ENCODE measurements at regions not wholly inside any gene's neighbourhood (a gene's known extent, or its start where the extent isn't known, plus 50 kb on each side); places are given as distances from the start of the nearest gene placed in this dataset.
A peak's percentile ranks its signal among the peaks of the same experiment; 100 is the strongest.

DNA sequence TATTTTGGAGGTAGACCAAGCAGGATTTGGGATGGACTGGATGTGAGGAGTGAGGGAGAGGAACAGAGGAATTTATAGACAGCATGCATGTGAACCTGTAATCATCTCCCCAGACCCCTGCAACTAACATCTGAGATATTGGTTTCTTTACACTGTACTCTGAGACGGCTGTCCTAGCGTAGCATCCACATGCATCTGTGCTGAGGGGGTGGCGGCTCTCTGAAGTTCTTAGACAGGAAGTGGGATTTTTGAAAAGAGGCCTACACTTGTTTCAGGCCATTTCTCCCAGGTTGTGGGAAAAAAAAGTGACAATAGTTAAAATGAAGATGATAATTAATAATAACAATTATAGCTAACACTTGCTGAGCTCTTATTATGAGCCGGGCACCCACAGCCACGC lies 150.2 kb upstream of the GATA6 start:
- DNase-seq (no peak), ATAC-seq (no peak)
- Histone ChIP-seq H3K27ac (ENCODE audit: low read length) (no peak overlapping the region), H3K27me3 (ENCODE audit: control insufficient read depth, insufficient read depth) (no peaks in the 10 kb centered on the region), H3K4me3 (ENCODE audit: low read length) (no peak overlapping the region), H3K9me3 (ENCODE audit: control insufficient read depth, low read length) (no peaks in the 10 kb centered on the region), H3K4me1 (ENCODE audit: control insufficient read depth, insufficient read depth, low read length) (no peaks in the 10 kb centered on the region)
- intact Hi-C loops (cut with DNase I), result no loop called here
- WGBS, result 85% methylated on average over 5 of the region's 5 CpGs

DNA sequence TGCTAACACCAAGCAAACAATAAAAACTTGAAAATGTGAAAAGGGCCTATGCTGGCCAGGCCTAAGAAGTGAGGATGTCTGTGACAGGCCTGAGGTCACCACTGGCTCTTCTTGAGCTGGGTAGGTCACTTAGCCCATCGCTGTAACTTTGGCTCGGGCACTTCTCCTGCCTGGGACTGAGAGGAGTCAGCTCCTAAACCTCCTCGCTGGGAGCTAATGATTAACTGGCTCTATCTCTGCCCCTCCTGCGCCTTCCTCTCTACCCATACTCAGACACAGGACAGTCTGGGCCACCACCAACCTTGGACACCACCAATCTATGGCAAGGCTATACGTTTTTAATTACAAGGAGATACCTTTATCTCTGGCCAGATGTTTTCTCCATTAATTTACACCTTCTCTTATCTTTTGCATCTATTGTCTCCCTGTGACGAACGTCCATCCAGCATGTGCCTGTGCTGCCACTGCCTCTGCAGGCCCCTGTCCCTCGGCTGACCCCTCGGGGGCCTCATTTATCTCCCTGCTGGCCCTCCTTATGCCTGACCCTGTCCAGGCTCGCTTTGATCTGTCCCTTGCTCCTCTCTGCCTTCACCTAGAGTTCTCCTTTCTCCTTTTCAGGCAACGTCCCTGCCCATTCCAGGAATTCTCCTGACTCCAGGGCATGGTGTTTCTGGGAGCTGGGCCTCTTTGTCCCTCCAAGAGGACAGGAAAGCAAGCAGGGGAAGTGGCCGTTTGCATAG lies 149.1 kb upstream of the GATA6 start:
- ATAC-seq, result peak in 1 of 2 donors; percentile 16
- WGBS, result 67% methylated on average over 12 of the region's 12 CpGs
- H3K27me3 ChIP-seq (ENCODE audit: control insufficient read depth, insufficient read depth), result no peaks in the 10 kb centered on the region

DNA sequence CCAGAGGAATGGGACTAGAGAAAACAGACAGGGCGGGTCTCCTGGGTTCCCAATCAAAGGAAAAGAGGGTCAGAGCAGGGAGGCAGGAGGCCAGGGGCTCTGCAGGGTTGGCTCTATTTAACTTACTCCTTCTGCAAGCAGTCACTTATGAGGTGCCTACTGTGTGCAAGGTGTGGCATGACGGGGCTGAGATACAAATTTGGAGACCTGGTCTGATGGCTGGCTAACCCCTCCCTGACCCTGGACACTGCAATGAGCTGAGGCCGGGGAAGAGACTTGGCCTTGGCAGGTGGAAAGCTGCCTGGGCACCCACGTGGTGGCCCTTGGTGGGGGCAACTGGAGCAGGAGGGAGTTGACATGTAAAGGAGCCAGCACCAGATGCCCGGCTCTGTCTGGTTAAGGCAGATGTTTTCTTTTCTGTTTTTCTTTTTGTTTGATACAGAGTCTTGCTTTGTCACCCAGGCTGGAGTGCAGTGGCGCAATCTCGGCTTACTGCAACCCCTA lies 148.5 kb upstream of the GATA6 start:
- no peaks in the 10 kb centered on the region for H3K4me1 ChIP-seq (ENCODE audit: control insufficient read depth, insufficient read depth, low read length)
- ATAC-seq, result peak in 1 of 2 donors; percentile 14
- WGBS, result 75% methylated on average over 7 of the region's 7 CpGs
- H3K27me3 ChIP-seq (ENCODE audit: control insufficient read depth, insufficient read depth), result no peaks in the 10 kb centered on the region
- no peak overlapping the region for H3K4me3 ChIP-seq (ENCODE audit: low read length)
- intact Hi-C loops (cut with DNase I), result no loop called here
- no peaks in the 10 kb centered on the region for H3K9me3 ChIP-seq (ENCODE audit: control insufficient read depth, low read length)
- no peak overlapping the region for H3K27ac ChIP-seq (ENCODE audit: low read length)
- no peak for DNase-seq

More for the DNA sequence above, 149.1 kb upstream of the GATA6 start:
- Histone ChIP-seq H3K27ac (ENCODE audit: low read length) (no peak overlapping the region), H3K4me1 (ENCODE audit: control insufficient read depth, insufficient read depth, low read length) (no peaks in the 10 kb centered on the region), H3K9me3 (ENCODE audit: control insufficient read depth, low read length) (no peaks in the 10 kb centered on the region), H3K4me3 (ENCODE audit: low read length) (no peak overlapping the region)
- DNase-seq, result no peak
- intact Hi-C loops (cut with DNase I), result no loop called here

DNA sequence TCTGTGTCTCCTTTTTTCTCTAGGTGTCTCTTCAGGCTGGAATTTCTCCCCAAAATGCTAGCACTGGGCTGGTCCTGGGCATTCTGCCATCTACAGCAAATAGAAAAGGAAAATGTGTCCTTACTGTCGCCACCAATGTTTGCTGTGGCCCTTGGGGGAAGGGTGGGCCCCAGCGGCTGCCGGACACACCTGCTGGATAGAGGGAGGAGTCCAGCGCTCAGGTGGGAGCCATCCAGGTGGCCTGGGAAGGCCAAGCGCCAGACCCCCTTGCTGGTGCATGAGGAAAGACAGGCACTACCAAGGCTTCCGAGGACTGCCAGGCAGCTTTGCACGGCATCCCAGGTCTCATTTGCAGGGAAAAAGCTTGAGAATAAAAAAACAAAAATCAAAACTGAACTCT lies 147.7 kb upstream of the GATA6 start:
- 88% methylated on average over 7 of the region's 7 CpGs for WGBS
- intact Hi-C loops (cut with DNase I), result no loop called here
- Histone ChIP-seq H3K4me3 (ENCODE audit: low read length) (no peak overlapping the region), H3K27ac (ENCODE audit: low read length) (no peak overlapping the region), H3K27me3 (ENCODE audit: control insufficient read depth, insufficient read depth) (no peaks in the 10 kb centered on the region), H3K4me1 (ENCODE audit: control insufficient read depth, insufficient read depth, low read length) (no peaks in the 10 kb centered on the region), H3K9me3 (ENCODE audit: control insufficient read depth, low read length) (no peaks in the 10 kb centered on the region)
- ATAC-seq (no peak), DNase-seq (no peak)

DNA sequence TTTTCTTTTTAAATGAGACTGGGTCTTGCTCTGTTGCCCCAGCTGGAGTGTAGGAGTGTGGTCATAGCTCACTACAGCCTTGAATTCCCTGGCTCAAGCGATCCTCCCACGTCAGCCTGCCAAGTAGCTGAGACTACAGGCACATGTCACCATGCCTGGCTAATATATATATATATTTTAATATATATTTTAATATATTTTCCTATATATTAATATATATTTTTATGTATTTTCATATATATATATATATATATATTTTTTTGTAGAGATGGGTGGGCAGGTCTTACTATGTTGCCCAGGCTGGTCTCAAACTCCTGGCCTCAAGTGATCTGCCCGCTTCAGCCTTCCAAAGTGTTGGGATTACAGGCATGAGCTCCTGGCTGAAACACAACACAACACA lies 144.5 kb upstream of the GATA6 start:
- ATAC-seq (no peak), DNase-seq (no peak)
- Histone ChIP-seq H3K27ac (ENCODE audit: low read length) (no peak overlapping the region), H3K4me3 (ENCODE audit: low read length) (no peak overlapping the region), H3K27me3 (ENCODE audit: control insufficient read depth, insufficient read depth) (no peaks in the 10 kb centered on the region), H3K4me1 (ENCODE audit: control insufficient read depth, insufficient read depth, low read length) (no peaks in the 10 kb centered on the region), H3K9me3 (ENCODE audit: control insufficient read depth, low read length) (no peaks in the 10 kb centered on the region)
- intact Hi-C loops (cut with DNase I), result no loop called here
- WGBS, result 95% methylated on average over 3 of the region's 3 CpGs

DNA sequence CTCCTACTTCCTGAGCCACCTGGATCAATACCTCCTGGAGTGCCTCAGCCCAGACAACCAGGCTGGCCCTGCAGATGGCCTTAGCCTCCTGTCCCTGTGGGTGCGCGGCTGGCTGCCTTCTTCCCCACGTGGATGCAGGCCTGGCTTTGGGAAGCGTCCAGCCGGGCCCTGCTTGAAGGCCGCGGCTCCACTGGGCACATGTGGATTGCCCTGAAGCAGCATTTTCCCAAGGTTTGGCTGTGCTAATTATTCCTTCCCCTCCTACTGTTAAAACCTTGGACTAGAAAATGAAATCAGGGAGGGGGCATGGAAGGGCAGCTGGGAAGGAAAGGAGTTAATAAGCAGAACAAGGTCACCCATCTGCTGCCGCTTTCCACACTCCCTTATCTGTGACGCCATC lies 143.0 kb upstream of the GATA6 start:
- intact Hi-C loops (cut with DNase I), result no loop called here
- no peak overlapping the region for H3K27ac ChIP-seq (ENCODE audit: low read length)
- DNase-seq (peak in 2 of 3 donors; percentile 19 to 58), ATAC-seq (peak in 1 of 2 donors; percentile 24)
- WGBS, result 68% methylated on average over 9 of the region's 9 CpGs
- H3K4me1 ChIP-seq (ENCODE audit: control insufficient read depth, insufficient read depth, low read length), result no peaks in the 10 kb centered on the region
- H3K4me3 ChIP-seq (ENCODE audit: low read length), result no peak overlapping the region
- no peaks in the 10 kb centered on the region for H3K27me3 ChIP-seq (ENCODE audit: control insufficient read depth, insufficient read depth)
- no peaks in the 10 kb centered on the region for H3K9me3 ChIP-seq (ENCODE audit: control insufficient read depth, low read length)

DNA sequence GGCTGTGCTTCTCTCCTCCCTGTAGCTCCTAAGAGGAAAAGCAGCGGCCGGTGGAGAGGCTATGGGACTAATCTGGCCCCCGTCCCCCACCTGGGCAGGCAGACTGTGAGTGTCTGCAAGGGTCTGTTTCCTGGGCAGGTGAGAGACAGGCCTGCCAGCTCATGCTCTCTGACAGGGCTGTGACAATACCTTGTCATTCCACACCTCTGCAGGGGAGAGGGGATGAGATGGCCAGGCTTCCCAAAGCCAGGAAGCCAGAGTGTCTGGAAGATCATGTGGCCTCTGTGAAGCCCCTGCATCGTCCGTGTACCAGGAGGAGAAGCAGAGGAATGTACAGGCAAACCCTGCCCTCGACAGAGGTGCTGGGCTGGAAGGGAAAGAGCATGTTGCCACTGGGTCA lies 142.5 kb upstream of the GATA6 start:
- ATAC-seq (no peak), DNase-seq (no peak)
- intact Hi-C loops (cut with DNase I), result no loop called here
- Histone ChIP-seq H3K27me3 (ENCODE audit: control insufficient read depth, insufficient read depth) (no peaks in the 10 kb centered on the region), H3K4me1 (ENCODE audit: control insufficient read depth, insufficient read depth, low read length) (no peaks in the 10 kb centered on the region), H3K27ac (ENCODE audit: low read length) (no peak overlapping the region), H3K9me3 (ENCODE audit: control insufficient read depth, low read length) (no peaks in the 10 kb centered on the region), H3K4me3 (ENCODE audit: low read length) (no peak overlapping the region)
- 53% methylated on average over 6 of the region's 6 CpGs for WGBS

DNA sequence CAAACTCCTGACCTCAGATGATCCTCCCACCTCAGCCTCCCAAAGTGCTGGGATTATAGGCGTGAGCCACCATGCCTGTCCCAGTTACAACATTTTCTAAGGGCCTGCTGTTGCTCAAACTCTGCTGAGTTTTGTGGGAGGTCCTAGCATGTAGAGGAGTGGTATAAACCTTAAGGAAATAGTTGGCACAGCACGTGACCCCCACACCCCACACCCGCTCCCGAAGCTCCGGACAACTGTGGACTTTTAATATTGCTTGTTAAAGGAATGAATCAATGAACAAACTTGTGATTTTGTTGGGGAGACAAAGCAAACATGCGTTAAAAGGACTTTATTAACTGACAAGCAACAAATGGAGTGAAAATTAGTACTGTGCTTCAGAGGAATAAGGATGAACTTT lies 137.8 kb upstream of the GATA6 start:
- no peaks in the 10 kb centered on the region for H3K4me1 ChIP-seq (ENCODE audit: control insufficient read depth, insufficient read depth, low read length)
- no peak for DNase-seq
- ATAC-seq, result no peak
- H3K27me3 ChIP-seq (ENCODE audit: control insufficient read depth, insufficient read depth), result no peaks in the 10 kb centered on the region
- WGBS, result 88% methylated on average over 6 of the region's 6 CpGs
- no peak overlapping the region for H3K4me3 ChIP-seq (ENCODE audit: low read length)
- intact Hi-C loops (cut with DNase I), result no loop called here
- H3K9me3 ChIP-seq (ENCODE audit: control insufficient read depth, low read length), result no peaks in the 10 kb centered on the region
- H3K27ac ChIP-seq (ENCODE audit: low read length), result no peak overlapping the region

DNA sequence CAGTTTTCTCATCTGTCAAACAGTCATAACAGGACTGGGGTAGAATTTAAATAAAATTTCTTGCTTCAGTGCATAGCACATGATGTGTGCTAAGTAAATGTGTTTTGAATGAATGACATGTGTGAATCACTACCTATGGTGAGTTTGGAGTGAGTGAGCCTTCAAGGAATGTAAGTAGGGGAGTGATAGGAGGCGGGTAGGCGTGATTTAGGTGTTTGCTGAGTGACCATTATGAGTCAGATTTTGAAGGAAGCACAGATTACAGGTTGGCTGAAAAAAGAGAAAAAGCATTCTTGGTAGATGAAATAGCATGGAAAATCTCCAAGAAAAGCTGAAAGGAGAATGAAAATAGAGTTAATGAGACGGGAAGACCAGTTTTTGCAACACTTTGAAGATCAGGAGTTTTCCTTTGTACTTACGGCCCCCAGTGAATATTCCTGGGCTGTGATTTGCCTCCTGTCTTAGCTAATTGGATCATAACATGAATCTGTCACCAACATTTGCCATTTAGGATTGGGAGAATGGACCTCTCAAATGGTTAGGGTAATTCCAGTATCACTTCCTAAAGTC lies 136.9 kb upstream of the GATA6 start:
- DNase-seq (no peak), ATAC-seq (peak in 1 of 2 donors; percentile 47)
- intact Hi-C loops (cut with DNase I), result no loop called here
- Histone ChIP-seq H3K4me1 (ENCODE audit: control insufficient read depth, insufficient read depth, low read length) (no peaks in the 10 kb centered on the region), H3K27ac (ENCODE audit: low read length) (no peak overlapping the region), H3K9me3 (ENCODE audit: control insufficient read depth, low read length) (no peaks in the 10 kb centered on the region), H3K27me3 (ENCODE audit: control insufficient read depth, insufficient read depth) (no peaks in the 10 kb centered on the region), H3K4me3 (ENCODE audit: low read length) (no peak overlapping the region)
- WGBS, result 61% methylated on average over 4 of the region's 4 CpGs

DNA sequence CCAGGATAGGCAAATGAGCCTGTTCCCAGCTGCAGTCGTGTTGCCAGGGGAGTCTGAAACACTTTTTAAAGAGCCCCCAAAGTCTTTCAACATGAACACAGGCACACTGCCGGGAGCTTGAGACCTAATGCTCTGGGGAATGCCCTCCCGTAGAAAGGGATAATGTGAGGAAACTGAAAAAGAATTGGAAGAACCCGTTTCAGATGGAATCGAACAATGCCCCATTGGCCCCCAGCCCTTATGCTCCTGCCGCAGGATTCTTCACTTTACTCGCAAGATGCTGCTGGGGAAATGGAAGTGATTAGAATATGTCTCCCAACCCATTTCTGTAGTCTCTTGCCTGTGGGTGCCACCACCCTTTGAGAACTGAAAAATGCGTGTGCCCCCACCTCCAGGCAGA lies 136.3 kb upstream of the GATA6 start:
- Histone ChIP-seq H3K27me3 (ENCODE audit: control insufficient read depth, insufficient read depth) (no peaks in the 10 kb centered on the region), H3K4me1 (ENCODE audit: control insufficient read depth, insufficient read depth, low read length) (no peaks in the 10 kb centered on the region), H3K9me3 (ENCODE audit: control insufficient read depth, low read length) (no peaks in the 10 kb centered on the region), H3K4me3 (ENCODE audit: low read length) (no peak overlapping the region), H3K27ac (ENCODE audit: low read length) (no peak overlapping the region)
- 75% methylated on average over 8 of the region's 8 CpGs for WGBS
- DNase-seq, result no peak
- intact Hi-C loops (cut with DNase I), result no loop called here
- ATAC-seq, result no peak

DNA sequence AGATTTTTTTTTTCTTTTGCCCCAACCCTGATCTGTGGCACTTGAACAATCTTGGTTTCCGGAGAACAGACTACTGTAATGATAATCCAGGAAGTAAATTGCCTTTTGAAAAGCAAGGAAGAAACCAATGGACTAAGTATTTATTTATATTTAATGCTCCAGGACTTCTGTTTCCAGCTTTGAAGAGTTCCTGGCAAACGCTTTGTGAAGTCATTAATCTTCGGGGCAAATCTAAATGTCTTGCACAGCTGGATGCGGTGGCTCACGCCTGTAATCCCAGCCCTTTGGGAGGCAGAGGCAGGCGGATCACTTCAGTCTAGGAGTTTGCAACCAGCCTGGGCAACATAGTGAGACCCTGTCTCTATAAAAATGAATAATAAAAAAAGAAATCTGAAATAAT lies 135.1 kb upstream of the GATA6 start:
- Histone ChIP-seq H3K27ac (ENCODE audit: low read length) (no peak overlapping the region), H3K9me3 (ENCODE audit: control insufficient read depth, low read length) (no peaks in the 10 kb centered on the region), H3K4me3 (ENCODE audit: low read length) (no peak overlapping the region), H3K27me3 (ENCODE audit: control insufficient read depth, insufficient read depth) (no peaks in the 10 kb centered on the region), H3K4me1 (ENCODE audit: control insufficient read depth, insufficient read depth, low read length) (no peaks in the 10 kb centered on the region)
- intact Hi-C loops (cut with DNase I), result no loop called here
- ATAC-seq (no peak), DNase-seq (no peak)
- 71% methylated on average over 6 of the region's 6 CpGs for WGBS

Measured in right cardiac atrium (tissue), 5 donors.